Upper lobe of left lung (tissue), 4 donors: ENCODE measurements at regions not wholly inside any gene's neighbourhood (a gene's known extent, or its start where the extent isn't known, plus 50 kb on each side); places are given as distances from the start of the nearest gene placed in this dataset.

ENCODE experiments used
- CTCF ChIP-seq, 6 experiments: fragments of 450-650 bp in 4 of 6; fragments of 200-600 bp in 2 of 6; sonication (generic) in 2 of 6; IDR thresholded peaks; one replicate each; pipeline ENCODE4 v1.5.1; 2016 to 2019; ENCODE audit warnings: antibody characterized with exemption in 6 of 6
- EP300 ChIP-seq, 4 donors: sonication (generic); formaldehyde crosslinking; IDR thresholded peaks; one replicate each; pipeline ENCODE4 v1.5.1; 2017; ENCODE audit warnings: antibody characterized with exemption in 4 of 4, control low read depth in 2 of 4
- POLR2A ChIP-seq, 4 donors: fragments of 450-650 bp; IDR thresholded peaks; one replicate each; pipeline ENCODE4 v1.5.1; 2016 to 2017; ENCODE audit warnings: antibody characterized with exemption in 4 of 4, mild to moderate bottlenecking in 2 of 4
- POLR2AphosphoS5 ChIP-seq, 2 donors: sonication (generic); formaldehyde crosslinking; IDR thresholded peaks; one replicate each; pipeline ENCODE4 v1.5.1; 2017; ENCODE audit warnings: antibody characterized with exemption in 2 of 2

GRCh38 chr2:75936311-75936710 is 225.6 kb upstream of the GCFC2 start:
- no peak for TF ChIP-seq CTCF (IDR thresholded peaks at IDR 0.05)
- no peak for TF ChIP-seq POLR2A (IDR thresholded peaks at IDR 0.05)
- no peak for TF ChIP-seq POLR2AphosphoS5 (IDR thresholded peaks at IDR 0.05)
- TF ChIP-seq EP300 (IDR thresholded peaks at IDR 0.05): no peak
